Osteocyte (in vitro differentiated cells): ENCODE measurements at regions not wholly inside any gene's neighbourhood (a gene's known extent, or its start where the extent isn't known, plus 50 kb on each side); places are given as distances from the start of the nearest gene placed in this dataset.
"Not testable (repeated sequence)": the region's sequence is repeated elsewhere in the genome, so short reads cannot be mapped to it uniquely, and the experiment has no call there.

Source experiments
- DNase-seq: peaks from one replicate; pipeline ENCODE4 v3.0.0; 2021; ENCODE audit warnings: mixed read lengths; ENCODE audit not compliant: unreplicated experiment; ENCODE audit errors: extremely low spot score
- H3K27ac Mint-ChIP-seq: one replicate; pipeline ENCODE4 v1.8.0; 2021; ENCODE audit warnings: mild to moderate bottlenecking, mixed read lengths; ENCODE audit not compliant: unreplicated experiment
- H3K27me3 Mint-ChIP-seq: one replicate; pipeline ENCODE4 v1.8.0; 2021; ENCODE audit warnings: mixed read lengths; ENCODE audit not compliant: unreplicated experiment
- H3K36me3 Mint-ChIP-seq: one replicate; pipeline ENCODE4 v1.8.0; 2021; ENCODE audit warnings: mixed read lengths; ENCODE audit not compliant: unreplicated experiment
- H3K4me1 Mint-ChIP-seq: one replicate; pipeline ENCODE4 v1.8.0; 2021; ENCODE audit warnings: mixed read lengths; ENCODE audit not compliant: unreplicated experiment
- H3K4me3 Mint-ChIP-seq: one replicate; pipeline ENCODE4 v1.8.0; 2021; ENCODE audit warnings: mild to moderate bottlenecking, moderate library complexity, mixed read lengths; ENCODE audit not compliant: unreplicated experiment
- H3K9me3 Mint-ChIP-seq: one replicate; pipeline ENCODE4 v1.8.0; 2021; ENCODE audit warnings: mixed read lengths; ENCODE audit not compliant: unreplicated experiment
- TF ChIP-seq, protein P1 (sequence below): fragments of 200-600 bp; sonication (generic); IDR thresholded peaks from 2 replicates; pipeline ENCODE4 v1.5.0; 2021; ENCODE audit warnings: antibody characterized with exemption, mild to moderate bottlenecking, moderate library complexity

DNA sequence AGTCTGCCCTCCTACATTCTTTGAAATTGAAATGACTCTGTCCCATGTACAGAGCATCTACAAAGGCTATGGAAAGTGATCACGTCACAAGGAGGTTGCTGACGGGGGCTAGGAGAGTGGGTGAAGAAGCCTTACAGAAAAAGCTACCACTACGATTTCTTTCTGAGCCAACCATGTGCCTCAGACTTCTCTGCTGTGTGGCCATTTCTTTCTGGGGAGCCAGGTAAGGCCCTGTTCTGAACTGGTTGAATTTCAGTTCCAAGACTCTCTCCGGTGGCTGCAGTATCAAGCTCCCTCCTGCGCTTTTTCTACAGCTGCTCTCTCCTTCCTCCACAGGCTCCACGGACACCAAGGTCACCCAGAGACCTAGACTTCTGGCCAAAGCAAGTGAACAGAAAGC lies 112.5 kb upstream of the PRSS1 start:
- no peaks in the 10 kb centered on the region for H3K36me3 Mint-ChIP-seq
- no peaks in the 10 kb centered on the region for H3K9me3 Mint-ChIP-seq
- TF ChIP-seq, protein P1, sequence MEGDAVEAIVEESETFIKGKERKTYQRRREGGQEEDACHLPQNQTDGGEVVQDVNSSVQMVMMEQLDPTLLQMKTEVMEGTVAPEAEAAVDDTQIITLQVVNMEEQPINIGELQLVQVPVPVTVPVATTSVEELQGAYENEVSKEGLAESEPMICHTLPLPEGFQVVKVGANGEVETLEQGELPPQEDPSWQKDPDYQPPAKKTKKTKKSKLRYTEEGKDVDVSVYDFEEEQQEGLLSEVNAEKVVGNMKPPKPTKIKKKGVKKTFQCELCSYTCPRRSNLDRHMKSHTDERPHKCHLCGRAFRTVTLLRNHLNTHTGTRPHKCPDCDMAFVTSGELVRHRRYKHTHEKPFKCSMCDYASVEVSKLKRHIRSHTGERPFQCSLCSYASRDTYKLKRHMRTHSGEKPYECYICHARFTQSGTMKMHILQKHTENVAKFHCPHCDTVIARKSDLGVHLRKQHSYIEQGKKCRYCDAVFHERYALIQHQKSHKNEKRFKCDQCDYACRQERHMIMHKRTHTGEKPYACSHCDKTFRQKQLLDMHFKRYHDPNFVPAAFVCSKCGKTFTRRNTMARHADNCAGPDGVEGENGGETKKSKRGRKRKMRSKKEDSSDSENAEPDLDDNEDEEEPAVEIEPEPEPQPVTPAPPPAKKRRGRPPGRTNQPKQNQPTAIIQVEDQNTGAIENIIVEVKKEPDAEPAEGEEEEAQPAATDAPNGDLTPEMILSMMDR = no peak

DNA sequence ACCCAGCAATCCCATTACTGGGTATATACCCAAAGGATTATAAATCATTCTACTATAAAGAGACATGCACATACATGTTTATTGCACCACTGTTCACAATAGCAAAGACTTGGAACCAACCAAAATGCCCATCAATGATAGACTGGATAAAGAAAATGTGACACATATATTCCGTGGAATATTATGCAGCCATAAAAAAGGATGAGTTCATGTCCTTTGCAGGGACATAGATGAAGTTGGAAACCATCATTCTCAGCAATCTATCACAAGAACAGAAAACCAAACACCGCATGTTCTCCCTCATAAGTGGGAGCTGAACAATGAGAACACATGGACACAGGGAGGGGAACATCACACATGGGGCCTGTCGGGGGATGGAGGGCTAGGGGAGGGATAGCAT lies 113.2 kb upstream of the PRSS1 start:
- H3K36me3 Mint-ChIP-seq, H3K27ac Mint-ChIP-seq, H3K4me1 Mint-ChIP-seq, H3K9me3 Mint-ChIP-seq, DNase-seq, H3K4me3 Mint-ChIP-seq: not testable (repeated sequence)
- peaks cover 47% of the 10 kb centered on the region for H3K27me3 Mint-ChIP-seq

More for the DNA sequence above, 112.5 kb upstream of the PRSS1 start:
- Mint-ChIP-seq H3K27me3 (peaks cover 47% of the 10 kb centered on the region), H3K27ac (no peak overlapping the region), H3K4me3 (no peak overlapping the region), H3K4me1 (peaks cover 2% of the 10 kb centered on the region)
- DNase-seq = no peak

DNA sequence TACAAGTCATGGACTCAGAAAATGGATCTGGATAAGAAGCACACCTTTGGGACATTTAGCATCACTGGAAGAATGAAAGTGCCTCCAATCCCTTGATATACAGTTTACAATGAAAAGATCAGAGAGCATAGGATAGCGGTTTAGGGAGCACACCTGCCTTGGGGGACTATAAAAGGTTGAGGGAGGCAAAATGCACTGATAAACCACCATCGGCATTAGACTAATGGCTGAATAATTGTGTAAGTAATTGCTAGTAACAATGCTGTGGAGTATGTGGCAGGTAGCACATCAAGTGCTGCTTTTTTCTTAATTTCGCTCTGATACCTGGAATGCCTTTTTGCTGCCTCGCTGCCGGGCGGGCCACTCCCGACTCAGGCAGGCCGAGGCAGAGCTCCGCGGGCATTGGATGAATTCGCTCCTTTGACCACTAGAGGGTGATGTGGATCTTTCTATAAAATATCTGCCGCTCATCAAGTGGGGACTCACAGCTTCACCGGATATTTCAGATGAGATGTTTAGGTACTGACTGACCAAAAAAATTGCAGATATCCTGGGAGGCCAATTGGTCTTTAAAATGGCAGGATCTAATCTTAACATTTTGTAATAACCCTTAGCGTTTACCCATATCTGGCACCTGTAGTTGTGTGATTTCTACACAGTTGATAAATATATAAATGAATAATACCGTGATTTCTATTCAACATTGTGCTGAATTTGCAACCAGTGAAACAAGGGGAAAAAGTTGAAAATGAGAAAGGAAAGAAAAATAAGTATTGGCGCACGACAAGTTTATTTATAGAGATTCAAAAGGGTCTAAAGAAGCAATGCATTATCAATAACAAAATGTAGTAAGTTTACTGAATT lies 116.8 kb upstream of the PRSS1 start:
- Mint-ChIP-seq H3K27me3 (peaks cover 30% of the 10 kb centered on the region), H3K36me3 (no peaks in the 10 kb centered on the region), H3K4me3 (no peak overlapping the region), H3K4me1 (peaks cover 14% of the 10 kb centered on the region), H3K27ac (no peak overlapping the region), H3K9me3 (no peaks in the 10 kb centered on the region)
- DNase-seq = no peak
- TF ChIP-seq, protein P1 = peak; percentile 81

DNA sequence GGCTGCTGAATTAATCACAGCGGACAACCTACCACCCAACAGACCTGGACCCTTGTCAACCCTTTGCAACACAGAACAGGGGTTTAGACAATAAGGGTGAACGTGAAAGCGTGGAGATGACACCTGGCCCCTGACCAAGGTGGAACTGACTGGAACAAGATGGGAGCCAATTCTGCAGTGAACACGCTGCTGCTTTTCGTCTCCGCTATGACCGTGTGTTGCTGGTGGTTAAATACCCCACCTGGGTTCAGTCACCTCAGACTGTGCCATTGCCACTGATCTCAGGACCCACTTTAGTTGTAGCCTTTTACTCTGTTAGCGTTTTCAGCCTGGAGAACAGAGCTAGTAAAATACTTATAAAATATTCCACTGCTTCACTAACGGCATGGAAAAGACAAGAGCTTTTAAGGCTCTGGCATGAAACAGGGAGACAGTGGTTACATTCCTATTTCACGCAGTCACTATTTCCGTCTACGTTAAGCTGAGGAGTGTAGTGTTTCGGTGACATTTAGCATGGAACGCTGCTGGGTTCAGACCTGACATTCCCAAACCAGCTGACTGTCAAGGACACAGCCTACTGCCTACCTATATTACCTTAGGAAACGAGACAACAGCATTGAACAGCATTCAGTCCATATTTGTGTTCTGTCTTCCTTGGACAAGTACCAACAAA lies 119.5 kb upstream of the PRSS1 start:
- peaks cover 20% of the 10 kb centered on the region for H3K27me3 Mint-ChIP-seq
- no peaks in the 10 kb centered on the region for H3K36me3 Mint-ChIP-seq
- TF ChIP-seq, protein P1 = no peak
- H3K9me3 Mint-ChIP-seq = no peaks in the 10 kb centered on the region
- H3K27ac Mint-ChIP-seq = no peak overlapping the region
- H3K4me1 Mint-ChIP-seq = peaks cover 14% of the 10 kb centered on the region
- no peak for DNase-seq
- no peak overlapping the region for H3K4me3 Mint-ChIP-seq

DNA sequence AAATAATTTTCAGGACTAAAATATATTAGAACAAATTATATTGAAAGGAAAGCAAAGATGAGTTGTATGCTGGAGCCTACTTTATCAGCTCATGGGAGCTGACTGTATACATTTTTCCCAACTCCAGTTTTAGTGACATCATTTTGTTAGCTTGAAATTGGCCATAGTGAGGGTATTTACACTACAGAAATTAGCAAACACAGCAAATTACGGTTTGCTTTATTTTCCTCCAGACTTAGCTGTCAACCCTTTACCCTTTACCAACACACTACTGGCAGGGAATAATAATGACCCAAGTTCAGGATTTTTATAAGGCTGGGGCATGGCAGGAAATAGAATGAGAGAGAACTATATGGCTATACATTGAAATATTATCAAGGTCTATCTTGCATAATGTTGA lies 120.3 kb upstream of the PRSS1 start:
- Mint-ChIP-seq H3K9me3 (no peaks in the 10 kb centered on the region), H3K27me3 (peaks cover 12% of the 10 kb centered on the region), H3K27ac (no peak overlapping the region), H3K36me3 (no peaks in the 10 kb centered on the region), H3K4me1 (peaks cover 14% of the 10 kb centered on the region), H3K4me3 (no peak overlapping the region)
- TF ChIP-seq, protein P1 = no peak
- no peak for DNase-seq

DNA sequence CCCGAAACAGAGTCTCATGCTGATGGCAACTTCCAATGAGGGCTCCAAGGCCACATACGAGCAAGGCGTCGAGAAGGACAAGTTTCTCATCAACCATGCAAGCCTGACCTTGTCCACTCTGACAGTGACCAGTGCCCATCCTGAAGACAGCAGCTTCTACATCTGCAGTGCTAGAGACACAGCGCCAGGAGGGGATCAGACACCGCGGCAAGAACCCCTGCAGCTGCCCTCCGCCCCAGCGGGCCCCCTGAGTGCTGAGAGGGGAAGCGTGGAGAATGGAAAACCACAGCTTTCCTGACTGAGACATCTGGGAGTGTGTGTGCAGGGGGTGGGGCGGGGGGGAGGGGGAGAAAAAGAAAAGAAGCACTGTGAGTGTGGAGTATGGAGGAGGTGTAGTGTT lies 122.0 kb upstream of the PRSS1 start:
- H3K36me3 Mint-ChIP-seq, H3K9me3 Mint-ChIP-seq, H3K4me3 Mint-ChIP-seq, DNase-seq, H3K27ac Mint-ChIP-seq: not testable (repeated sequence)
- Mint-ChIP-seq H3K27me3 (peaks cover 15% of the 10 kb centered on the region), H3K4me1 (peaks cover 12% of the 10 kb centered on the region)
